C4-2B (cell line): ENCODE measurements at regions not wholly inside any gene's neighbourhood (a gene's known extent, or its start where the extent isn't known, plus 50 kb on each side); places are given as distances from the start of the nearest gene placed in this dataset.

Source experiments
- CTCF ChIP-seq: fragments of 450-650 bp; conservative IDR thresholded peaks from 2 replicates; pipeline ENCODE4 v1.5.1; 2017; ENCODE audit warnings: mild to moderate bottlenecking
- ZFX ChIP-seq: fragments of 450-650 bp; IDR thresholded peaks from 2 replicates; pipeline ENCODE4 v1.6.1; 2017

GRCh38 chr22:22769434-22770279 lies 118.0 kb upstream of the IGLL5 start:
- TF ChIP-seq CTCF: no peak
- no peak for TF ChIP-seq ZFX
